BJ (cell line): ENCODE measurements at regions not wholly inside any gene's neighbourhood (a gene's known extent, or its start where the extent isn't known, plus 50 kb on each side); places are given as distances from the start of the nearest gene placed in this dataset.

Experiments used
- CTCF ChIA-PET: fragments of 350-600 bp; formaldehyde crosslinking; extraction: SDS; loops from one replicate; lab custom pipeline; 2021; ENCODE audit warnings: antibody characterized with exemption, inconsistent platforms; lab: Yijun Ruan, JAX
- POLR2A ChIA-PET: fragments of 300-600 bp; sonication (Branson Sonifier 250); formaldehyde crosslinking; extraction: SDS; loops from one replicate; lab custom pipeline; 2021; ENCODE audit warnings: antibody characterized with exemption; lab: Charles Lee
- DNase-seq: peaks from one replicate; pipeline ENCODE4 v3.0.0-alpha.2; 2011; ENCODE audit warnings: low read depth
- H3K27me3 ChIP-seq: 2 replicates; pipeline ENCODE4 v1.6.0; 2011; ENCODE audit warnings: low read length; ENCODE audit not compliant: control insufficient read depth, insufficient read depth
- H3K36me3 ChIP-seq: 2 replicates; pipeline ENCODE4 v1.5.1; 2011; ENCODE audit warnings: low read length; ENCODE audit not compliant: control insufficient read depth, insufficient read depth
- H3K4me3 ChIP-seq: 2 replicates; pipeline ENCODE4 v1.5.1; 2011; ENCODE audit warnings: low read depth, mild to moderate bottlenecking, control low read depth, low read length
- CTCF ChIP-seq: IDR thresholded peaks from 2 replicates; pipeline ENCODE4 v1.5.1; 2011; ENCODE audit warnings: low read depth, mild to moderate bottlenecking, control low read depth, inconsistent platforms, low read length, moderate library complexity; ENCODE audit not compliant: insufficient read depth

GRCh38 chr5:94043311-94043710, 301.9 kb upstream of the POU5F2 start:
- CTCF ChIA-PET: no interaction called here
- POLR2A ChIA-PET: no interaction called here
- Histone ChIP-seq H3K36me3 (no peaks in the 10 kb centered on the region), H3K4me3 (no peak overlapping the region), H3K27me3 (no peaks in the 10 kb centered on the region)
- DNase-seq: no peak
- no peak for TF ChIP-seq CTCF

- ChIA-PET POLR2A (no interaction called here), CTCF (interaction anchor here (0.6 kb wide), 2 partner anchors 61 to 734 kb away, joined by 3 read pairs; no protein-coding TSS in a partner anchor)
- no peak for DNase-seq
- no peak overlapping the region for H3K4me3 ChIP-seq
- no peaks in the 10 kb centered on the region for H3K27me3 ChIP-seq
- H3K36me3 ChIP-seq: no peaks in the 10 kb centered on the region
- TF ChIP-seq CTCF: no peak
These were observed 299.3 kb upstream of the POU5F2 start for GRCh38 chr5:94040591-94041148.

- TF ChIP-seq CTCF: no peak
- Histone ChIP-seq H3K4me3 (no peak overlapping the region), H3K27me3 (no peaks in the 10 kb centered on the region), H3K36me3 (no peaks in the 10 kb centered on the region)
- ChIA-PET CTCF (no interaction called here), POLR2A (no interaction called here)
- DNase-seq: no peak
These were observed 297.7 kb upstream of the POU5F2 start for GRCh38 chr5:94039101-94039500.

GRCh38 chr5:94031631-94032030, 290.2 kb upstream of the POU5F2 start:
- ChIA-PET CTCF (interaction anchor here (0.6 to 0.7 kb wide), 2 partner anchors 343 to 706 kb away, joined by 3 to 4 read pairs; no protein-coding TSS in a partner anchor), POLR2A (no interaction called here)
- no peak for TF ChIP-seq CTCF
- Histone ChIP-seq H3K4me3 (no peak overlapping the region), H3K27me3 (no peaks in the 10 kb centered on the region), H3K36me3 (no peaks in the 10 kb centered on the region)
- peak; percentile 44 for DNase-seq

- TF ChIP-seq CTCF: no peak
- ChIA-PET POLR2A (no interaction called here), CTCF (interaction anchor here (1.2 kb wide), 1 partner anchor 167 kb away, joined by 4 read pairs; no protein-coding TSS in a partner anchor)
- H3K27me3 ChIP-seq: no peaks in the 10 kb centered on the region
- DNase-seq: no peak
- no peak overlapping the region for H3K4me3 ChIP-seq
- no peaks in the 10 kb centered on the region for H3K36me3 ChIP-seq
These were observed 286.6 kb upstream of the POU5F2 start for GRCh38 chr5:94028001-94028400.
